SK-N-MC (cell line): ENCODE measurements at regions not wholly inside any gene's neighbourhood (a gene's known extent, or its start where the extent isn't known, plus 50 kb on each side); places are given as distances from the start of the nearest gene placed in this dataset.
"Not testable (repeated sequence)": the region's sequence is repeated elsewhere in the genome, so short reads cannot be mapped to it uniquely, and the experiment has no call there.

ENCODE experiments used
- EZH2 ChIP-seq: fragments of 200-600 bp; sonication (generic); IDR thresholded peaks from one replicate; pipeline ENCODE4 v1.6.1; 2017; ENCODE audit warnings: antibody characterized with exemption
- POLR2AphosphoS5 ChIP-seq: IDR thresholded peaks from 2 replicates; pipeline ENCODE4 v1.6.1; 2012; ENCODE audit warnings: mild to moderate bottlenecking, low read depth, low read length, borderline replicate concordance

DNA sequence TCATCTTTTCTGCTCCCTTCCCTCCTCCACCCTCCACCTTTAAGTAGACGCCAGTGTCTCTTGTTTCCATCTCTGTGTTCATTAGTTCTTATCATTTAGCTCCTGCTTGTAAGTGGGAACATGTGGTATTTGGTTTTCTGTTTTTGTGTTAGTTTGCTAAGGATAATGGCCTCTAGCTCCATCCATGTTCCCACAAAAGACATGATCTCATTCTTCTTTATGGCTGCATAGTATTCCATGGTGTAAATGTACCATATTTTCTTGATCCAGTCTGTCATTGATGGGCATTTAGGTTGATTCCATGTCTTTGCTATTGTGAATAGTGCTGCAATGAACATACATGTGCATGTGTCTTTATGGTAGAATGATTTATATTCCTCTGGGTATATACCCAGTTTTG lies 236.5 kb downstream of the SOCS6 start:
- not testable (repeated sequence) for TF ChIP-seq POLR2AphosphoS5, EZH2
